Neuronal stem cell (in vitro differentiated cells): ENCODE measurements at regions not wholly inside any gene's neighbourhood (a gene's known extent, or its start where the extent isn't known, plus 50 kb on each side); places are given as distances from the start of the nearest gene placed in this dataset.

ENCODE experiments used
- DNase-seq: peaks from one replicate; pipeline ENCODE4 v3.0.0-alpha.2; 2013; ENCODE audit warnings: low spot score
- H2AFZ ChIP-seq: one replicate; pipeline ENCODE4 v1.6.1; 2013; ENCODE audit warnings: mild to moderate bottlenecking, low read length, inconsistent platforms
- H2AK5ac ChIP-seq: 2 replicates; pipeline ENCODE4 v1.6.1; 2013; ENCODE audit warnings: low read depth, mild to moderate bottlenecking, inconsistent platforms, low read length, moderate library complexity, mixed read lengths
- H2BK120ac ChIP-seq: 2 replicates; pipeline ENCODE4 v1.6.1; 2013; ENCODE audit warnings: low read depth, mild to moderate bottlenecking, inconsistent platforms, low read length, moderate library complexity, mixed read lengths
- H2BK12ac ChIP-seq: one replicate; pipeline ENCODE4 v1.6.1; 2013; ENCODE audit warnings: low read length, inconsistent platforms
- H2BK15ac ChIP-seq: 2 replicates; pipeline ENCODE4 v1.6.1; 2013; ENCODE audit warnings: mild to moderate bottlenecking, low read length, inconsistent platforms, mixed read lengths
- H2BK5ac ChIP-seq: one replicate; pipeline ENCODE4 v1.6.1; 2013; ENCODE audit warnings: inconsistent platforms, mild to moderate bottlenecking, low read length, moderate library complexity
- H3K14ac ChIP-seq: one replicate; pipeline ENCODE4 v1.6.1; 2013; ENCODE audit warnings: low read length, inconsistent platforms
- H3K18ac ChIP-seq: 2 replicates; pipeline ENCODE4 v1.6.1; 2013; ENCODE audit warnings: low read length, inconsistent platforms
- H3K23ac ChIP-seq: 2 replicates; pipeline ENCODE4 v1.6.1; 2013; ENCODE audit warnings: low read depth, mild to moderate bottlenecking, mixed read lengths, low read length, inconsistent platforms; ENCODE audit not compliant: poor library complexity
- H3K27ac ChIP-seq: replicated peaks from 3 replicates; pipeline ENCODE4 v1.5.1; 2013; ENCODE audit warnings: low read length, inconsistent platforms
- H3K27me3 ChIP-seq, 3 experiments: 2 replicates each; pipeline ENCODE4 v1.6.1; 2013; ENCODE audit warnings: low read length in 3 of 3, mild to moderate bottlenecking in 2 of 3, inconsistent platforms in 1 of 3, low read depth in 1 of 3, mixed read lengths in 1 of 3, moderate library complexity in 1 of 3; ENCODE audit not compliant: control insufficient read depth in 3 of 3, insufficient read depth in 3 of 3
- H3K36me3 ChIP-seq, 2 donors: replicated peaks in 1 of 2; 2 replicates each; pipeline ENCODE4 v1.6.1; 2013; ENCODE audit warnings: low read length in 2 of 2; ENCODE audit not compliant: control insufficient read depth in 2 of 2, insufficient read depth in 2 of 2
- H3K4ac ChIP-seq: 2 replicates; pipeline ENCODE4 v1.6.1; 2013; ENCODE audit warnings: inconsistent platforms, mild to moderate bottlenecking, low read length, moderate library complexity
- H3K4me1 ChIP-seq, 2 donors: 1 replicate in 1 of 2; 2 replicates in 1 of 2; pipeline ENCODE4 v1.6.1; 2013; ENCODE audit warnings: low read length in 2 of 2, low read depth in 1 of 2; ENCODE audit not compliant: control insufficient read depth in 2 of 2, insufficient read depth in 1 of 2
- H3K4me2 ChIP-seq: one replicate; pipeline ENCODE4 v1.6.1; 2013; ENCODE audit warnings: mild to moderate bottlenecking, low read length, inconsistent platforms; ENCODE audit not compliant: insufficient read depth, poor library complexity, severe bottlenecking
- H3K4me3 ChIP-seq, 2 donors: 2 replicates each; pipeline ENCODE4 v1.5.1; 2013; ENCODE audit warnings: low read length in 2 of 2, mild to moderate bottlenecking in 2 of 2, inconsistent platforms in 1 of 2, moderate library complexity in 1 of 2
- H3K79me1 ChIP-seq: one replicate; pipeline ENCODE4 v1.6.1; 2013; ENCODE audit warnings: low read depth, mild to moderate bottlenecking, inconsistent platforms, low read length, moderate library complexity
- H3K9ac ChIP-seq: one replicate; pipeline ENCODE4 v1.6.1; 2013; ENCODE audit warnings: mild to moderate bottlenecking, low read depth, low read length, inconsistent platforms; ENCODE audit not compliant: poor library complexity
- H3K9me3 ChIP-seq, 2 donors: replicated peaks in 1 of 2; 2 replicates each; pipeline versions ENCODE3 to v1.6.1; 2013; ENCODE audit warnings: low read length in 2 of 2, mild to moderate bottlenecking in 2 of 2, inconsistent platforms in 1 of 2, low read depth in 1 of 2, mixed read lengths in 1 of 2, moderate library complexity in 1 of 2; ENCODE audit not compliant: control insufficient read depth in 2 of 2, insufficient read depth in 1 of 2
- H4K8ac ChIP-seq: one replicate; pipeline ENCODE4 v1.6.1; 2013; ENCODE audit warnings: low read depth, mild to moderate bottlenecking, inconsistent platforms, low read length, moderate library complexity
- H4K91ac ChIP-seq: one replicate; pipeline ENCODE4 v1.6.1; 2013; ENCODE audit warnings: low read length, low read depth, mild to moderate bottlenecking, inconsistent platforms; ENCODE audit not compliant: poor library complexity
- WGBS, 2 donors: extraction: QIAGEN DNeasy Blood & Tissue Kit; methylation state at CpG; one replicate each; pipeline ENCODE4 v1.1.7; 2013; ENCODE audit warnings: missing lambda C conversion rate in 2 of 2, mixed read lengths in 1 of 2; ENCODE audit not compliant: insufficient read length in 2 of 2, insufficient replicate concordance in 1 of 2; ENCODE audit errors: extremely low coverage in 2 of 2; 5-methylcytosine and 5-hydroxymethylcytosine counted together

- Histone ChIP-seq H3K4me3 (no peak overlapping the region), H3K27ac (no peak overlapping the region)
- DNase-seq, result no peak
These were observed 382.9 kb upstream of the B3GALT2 start for GRCh38 chr1:193569096-193569982.

GRCh38 chr1:193568512-193568911, 382.1 kb upstream of the B3GALT2 start:
- H3K4me2 ChIP-seq, result no peak overlapping the region
- no peak overlapping the region for H2AK5ac ChIP-seq
- no peak overlapping the region for H3K4me3 ChIP-seq
- DNase-seq, result no peak
- no peak overlapping the region for H4K8ac ChIP-seq
- no peaks in the 10 kb centered on the region for H3K27me3 ChIP-seq
- H4K91ac ChIP-seq, result no peak overlapping the region
- no peak overlapping the region for H3K4ac ChIP-seq
- no peak overlapping the region for H3K9ac ChIP-seq
- H3K27ac ChIP-seq, result no peak overlapping the region
- H3K23ac ChIP-seq, result no peak overlapping the region
- H3K18ac ChIP-seq, result no peak overlapping the region
- no peaks in the 10 kb centered on the region for H3K4me1 ChIP-seq
- no peaks in the 10 kb centered on the region for H3K79me1 ChIP-seq
- H2BK12ac ChIP-seq, result no peak overlapping the region
- H2AFZ ChIP-seq, result no peak overlapping the region
- H3K9me3 ChIP-seq, result no peaks in the 10 kb centered on the region
- H3K14ac ChIP-seq, result no peak overlapping the region
- no peak overlapping the region for H2BK15ac ChIP-seq
- no CpG with 5 or more reads among the region's 1 CpG for WGBS, 2 donors
- no peaks in the 10 kb centered on the region for H3K36me3 ChIP-seq
- no peak overlapping the region for H2BK120ac ChIP-seq
- no peak overlapping the region for H2BK5ac ChIP-seq

More at GRCh38 chr1:193569096-193569982, 382.9 kb upstream of the B3GALT2 start:
- Histone ChIP-seq H3K4me2 (no peak overlapping the region), H2BK12ac (no peak overlapping the region), H4K91ac (no peak overlapping the region), H3K36me3 (no peaks in the 10 kb centered on the region), H3K27me3 (no peaks in the 10 kb centered on the region), H2AFZ (no peak overlapping the region), H3K79me1 (no peaks in the 10 kb centered on the region), H2BK15ac (no peak overlapping the region), H3K9me3 (no peaks in the 10 kb centered on the region), H3K23ac (no peak overlapping the region), H2BK5ac (no peak overlapping the region), H2AK5ac (no peak overlapping the region), H3K4me1 (no peaks in the 10 kb centered on the region), H3K18ac (no peak overlapping the region), H3K9ac (no peak overlapping the region), H2BK120ac (no peak overlapping the region), H4K8ac (no peak overlapping the region), H3K4ac (no peak overlapping the region), H3K14ac (no peak overlapping the region)
- no CpG with 5 or more reads among the region's 1 CpG for WGBS, 2 donors

- H3K79me1 ChIP-seq, result no peaks in the 10 kb centered on the region
- H3K36me3 ChIP-seq, result no peaks in the 10 kb centered on the region
- no CpG with 5 or more reads among the region's 3 CpGs for WGBS, 2 donors
- no peak overlapping the region for H2AK5ac ChIP-seq
- H3K4me3 ChIP-seq, result no peak overlapping the region
- no peak overlapping the region for H2BK120ac ChIP-seq
- H2BK12ac ChIP-seq, result no peak overlapping the region
- H4K91ac ChIP-seq, result no peak overlapping the region
- no peak overlapping the region for H2AFZ ChIP-seq
- H3K14ac ChIP-seq, result no peak overlapping the region
- H3K4me1 ChIP-seq, result no peaks in the 10 kb centered on the region
- H3K9ac ChIP-seq, result no peak overlapping the region
- no peak overlapping the region for H3K27ac ChIP-seq
- no peaks in the 10 kb centered on the region for H3K27me3 ChIP-seq
- no peak overlapping the region for H3K18ac ChIP-seq
- H4K8ac ChIP-seq, result no peak overlapping the region
- no peak overlapping the region for H3K4me2 ChIP-seq
- no peak overlapping the region for H2BK5ac ChIP-seq
- H3K9me3 ChIP-seq, result no peaks in the 10 kb centered on the region
- DNase-seq, result no peak
- no peak overlapping the region for H2BK15ac ChIP-seq
- no peak overlapping the region for H3K4ac ChIP-seq
- H3K23ac ChIP-seq, result no peak overlapping the region
These were observed 381.5 kb upstream of the B3GALT2 start for GRCh38 chr1:193567937-193568336.

- Histone ChIP-seq H4K91ac (no peak overlapping the region), H3K4ac (no peak overlapping the region), H3K9ac (no peak overlapping the region), H3K18ac (no peak overlapping the region), H3K9me3 (no peaks in the 10 kb centered on the region), H3K27me3 (no peaks in the 10 kb centered on the region), H3K23ac (no peak overlapping the region), H4K8ac (no peak overlapping the region), H2AK5ac (no peak overlapping the region), H3K27ac (no peak overlapping the region), H2BK5ac (no peak overlapping the region), H3K79me1 (peaks cover 2% of the 10 kb centered on the region), H3K4me1 (no peaks in the 10 kb centered on the region), H3K36me3 (no peaks in the 10 kb centered on the region), H2AFZ (no peak overlapping the region), H2BK120ac (no peak overlapping the region), H2BK12ac (no peak overlapping the region), H3K4me3 (no peak overlapping the region), H3K14ac (no peak overlapping the region), H3K4me2 (no peak overlapping the region), H2BK15ac (no peak overlapping the region)
- no CpG with 5 or more reads among the region's 4 CpGs for WGBS, 2 donors
- DNase-seq, result no peak
These were observed 380.3 kb upstream of the B3GALT2 start for GRCh38 chr1:193566735-193567134.
